ENCODE measurements at regions not wholly inside any gene's neighbourhood (a gene's known extent, or its start where the extent isn't known, plus 50 kb on each side); places are given as distances from the start of the nearest gene placed in this dataset.
"Not testable (repeated sequence)": the region's sequence is repeated elsewhere in the genome, so short reads cannot be mapped to it uniquely, and the experiment has no call there.

DNA sequence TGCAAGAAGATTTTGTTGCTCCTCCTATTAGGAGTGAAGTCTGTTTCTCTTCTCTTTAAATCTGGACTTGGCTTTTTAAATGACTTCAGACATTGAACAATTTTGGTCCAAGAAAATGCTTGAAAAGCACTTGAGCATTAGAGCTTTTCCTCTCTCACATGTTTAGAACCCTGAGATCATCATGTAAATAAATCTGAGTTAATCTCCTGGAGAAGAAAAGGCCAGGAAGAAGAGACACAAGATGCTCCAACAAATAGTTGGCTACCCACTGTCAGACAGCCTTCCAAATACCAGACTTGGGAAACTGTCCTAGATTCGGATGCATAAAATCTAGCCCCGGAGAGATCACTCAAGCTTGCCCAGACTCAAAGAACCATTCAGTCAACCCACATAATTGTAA lies 1353.1 kb upstream of the ADGRL4 start:
- no peak for DNase-seq (ENCODE audit: low spot score)
- in situ Hi-C loops (cut with MboI; ENCODE audit: low sequenced_read_pairs, unreplicated experiment): no loop called here
- TF ChIP-seq, protein P1, sequence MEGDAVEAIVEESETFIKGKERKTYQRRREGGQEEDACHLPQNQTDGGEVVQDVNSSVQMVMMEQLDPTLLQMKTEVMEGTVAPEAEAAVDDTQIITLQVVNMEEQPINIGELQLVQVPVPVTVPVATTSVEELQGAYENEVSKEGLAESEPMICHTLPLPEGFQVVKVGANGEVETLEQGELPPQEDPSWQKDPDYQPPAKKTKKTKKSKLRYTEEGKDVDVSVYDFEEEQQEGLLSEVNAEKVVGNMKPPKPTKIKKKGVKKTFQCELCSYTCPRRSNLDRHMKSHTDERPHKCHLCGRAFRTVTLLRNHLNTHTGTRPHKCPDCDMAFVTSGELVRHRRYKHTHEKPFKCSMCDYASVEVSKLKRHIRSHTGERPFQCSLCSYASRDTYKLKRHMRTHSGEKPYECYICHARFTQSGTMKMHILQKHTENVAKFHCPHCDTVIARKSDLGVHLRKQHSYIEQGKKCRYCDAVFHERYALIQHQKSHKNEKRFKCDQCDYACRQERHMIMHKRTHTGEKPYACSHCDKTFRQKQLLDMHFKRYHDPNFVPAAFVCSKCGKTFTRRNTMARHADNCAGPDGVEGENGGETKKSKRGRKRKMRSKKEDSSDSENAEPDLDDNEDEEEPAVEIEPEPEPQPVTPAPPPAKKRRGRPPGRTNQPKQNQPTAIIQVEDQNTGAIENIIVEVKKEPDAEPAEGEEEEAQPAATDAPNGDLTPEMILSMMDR (IDR thresholded peaks at IDR 0.05; ENCODE audit: borderline replicate concordance, control extremely low read depth, extremely low read depth, insufficient read depth, missing control alignments): no peak

DNA sequence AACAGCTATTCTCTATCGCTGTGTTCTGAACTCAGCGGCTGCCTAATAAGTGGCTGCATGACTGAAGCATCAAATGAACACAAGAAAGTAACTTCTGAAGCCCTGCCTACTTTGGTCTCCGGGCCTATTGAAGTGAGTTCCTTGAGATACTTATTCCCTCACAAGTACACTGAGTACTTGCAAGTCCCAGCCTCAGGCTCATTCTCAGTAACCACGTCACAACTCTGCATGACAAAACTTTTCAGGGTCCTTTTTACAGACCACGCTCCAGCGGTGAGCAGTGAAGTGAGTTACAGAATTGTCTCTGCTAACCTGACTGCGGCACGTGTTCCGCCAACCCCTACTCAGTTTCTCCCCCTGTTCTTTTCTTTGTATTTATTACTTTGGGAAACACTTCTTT lies 1342.7 kb upstream of the ADGRL4 start:
- DNase-seq (ENCODE audit: low spot score): no peak
- TF ChIP-seq, protein P1 (IDR thresholded peaks at IDR 0.05; ENCODE audit: borderline replicate concordance, control extremely low read depth, extremely low read depth, insufficient read depth, missing control alignments): no peak
- in situ Hi-C loops (cut with MboI; ENCODE audit: low sequenced_read_pairs, unreplicated experiment): no loop called here

GRCh38 chr1:80341021-80341420 lies 1334.5 kb upstream of the ADGRL4 start:
- DNase-seq (ENCODE audit: low spot score): no peak
- TF ChIP-seq, protein P1 (IDR thresholded peaks at IDR 0.05; ENCODE audit: borderline replicate concordance, control extremely low read depth, extremely low read depth, insufficient read depth, missing control alignments): no peak
- in situ Hi-C loops (cut with MboI; ENCODE audit: low sequenced_read_pairs, unreplicated experiment): no loop called here

DNA sequence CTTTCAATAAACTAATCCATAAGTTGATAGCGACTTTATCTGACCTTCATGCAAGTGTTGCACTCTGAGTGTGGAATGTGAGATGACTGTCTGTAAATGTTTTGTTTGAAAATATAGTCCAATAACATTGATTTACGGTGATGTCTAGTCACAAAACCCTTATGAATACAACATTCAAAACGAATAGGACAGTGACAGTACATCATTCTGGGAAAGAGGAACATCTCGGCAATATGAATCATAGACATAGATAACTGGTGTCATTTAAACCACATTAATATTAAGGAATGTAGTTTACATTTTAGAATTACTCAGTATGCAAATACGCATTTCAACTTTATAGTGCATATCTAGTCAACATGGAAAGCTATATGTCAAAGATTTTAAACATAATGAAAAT lies 1311.6 kb upstream of the ADGRL4 start:
- DNase-seq (ENCODE audit: low spot score): no peak
- in situ Hi-C loops (cut with MboI; ENCODE audit: low sequenced_read_pairs, unreplicated experiment): no loop called here
- TF ChIP-seq, protein P1 (IDR thresholded peaks at IDR 0.05; ENCODE audit: borderline replicate concordance, control extremely low read depth, extremely low read depth, insufficient read depth, missing control alignments): no peak

DNA sequence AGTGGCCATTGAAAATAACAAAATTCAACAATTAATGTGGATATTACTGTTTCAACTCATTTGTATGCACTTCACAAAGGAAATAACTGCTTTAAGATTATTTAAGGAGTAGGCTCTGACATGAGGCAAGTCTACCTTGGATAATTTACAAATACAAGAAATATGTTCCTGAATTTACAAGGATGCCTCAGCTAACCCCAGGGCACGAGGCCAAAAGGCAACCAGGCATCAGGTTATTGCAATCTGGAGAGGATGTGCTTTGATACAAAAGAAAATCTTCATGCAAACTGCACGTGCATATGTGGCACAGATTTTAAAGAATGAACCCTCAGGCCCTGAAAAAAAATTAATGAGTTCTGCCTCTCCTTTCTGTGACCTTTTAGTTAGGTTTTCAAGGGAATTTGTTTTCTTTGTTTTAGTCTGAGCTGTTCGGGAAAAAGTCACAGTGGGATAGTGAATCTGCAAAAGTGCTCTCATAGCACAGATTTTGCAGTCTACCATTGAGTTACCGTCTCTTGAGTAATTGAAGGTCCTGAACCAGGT lies 1304.2 kb upstream of the ADGRL4 start:
- DNase-seq (ENCODE audit: low spot score): no peak
- TF ChIP-seq, protein P1 (IDR thresholded peaks at IDR 0.05; ENCODE audit: borderline replicate concordance, control extremely low read depth, extremely low read depth, insufficient read depth, missing control alignments): no peak
- in situ Hi-C loops (cut with MboI; ENCODE audit: low sequenced_read_pairs, unreplicated experiment): no loop called here

GRCh38 chr1:80305466-80305865 lies 1298.9 kb upstream of the ADGRL4 start:
- TF ChIP-seq, protein P1 (IDR thresholded peaks at IDR 0.05; ENCODE audit: borderline replicate concordance, control extremely low read depth, extremely low read depth, insufficient read depth, missing control alignments): no peak
- in situ Hi-C loops (cut with MboI; ENCODE audit: low sequenced_read_pairs, unreplicated experiment): no loop called here
- DNase-seq (ENCODE audit: low spot score): no peak

- no peak for DNase-seq (ENCODE audit: low spot score)
- in situ Hi-C loops (cut with MboI; ENCODE audit: low sequenced_read_pairs, unreplicated experiment): no loop called here
- TF ChIP-seq, protein P1 (IDR thresholded peaks at IDR 0.05; ENCODE audit: borderline replicate concordance, control extremely low read depth, extremely low read depth, insufficient read depth, missing control alignments): no peak
Measured at GRCh38 chr1:80293818-80294217, 1287.3 kb upstream of the ADGRL4 start.

DNA sequence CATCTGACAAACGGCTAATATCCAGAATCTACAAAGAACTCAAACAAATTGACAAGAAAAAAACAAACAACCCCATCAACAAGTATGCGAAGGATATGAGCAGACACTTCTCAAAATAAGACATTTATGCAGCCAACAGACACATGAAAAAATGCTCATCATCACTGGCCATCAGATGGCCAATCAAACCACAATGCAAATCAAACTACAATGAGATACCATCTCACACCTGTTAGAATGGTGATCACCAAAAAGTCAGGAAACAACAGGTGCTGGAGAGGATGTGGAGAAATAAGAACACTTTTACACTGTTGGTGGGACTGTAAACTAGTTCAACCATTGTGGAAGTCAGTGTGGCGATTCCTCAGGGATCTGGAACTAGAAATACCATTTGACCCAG lies 1282.2 kb upstream of the ADGRL4 start:
- in situ Hi-C loops (cut with MboI; ENCODE audit: low sequenced_read_pairs, unreplicated experiment); DNase-seq (ENCODE audit: low spot score): not testable (repeated sequence)
